Renal pelvis (tissue), 1 donor: ENCODE measurements at regions not wholly inside any gene's neighbourhood (a gene's known extent, or its start where the extent isn't known, plus 50 kb on each side); places are given as distances from the start of the nearest gene placed in this dataset.
"Not testable (repeated sequence)": the region's sequence is repeated elsewhere in the genome, so short reads cannot be mapped to it uniquely, and the experiment has no call there.

ENCODE experiments used
- DNase-seq: peaks from one replicate; pipeline ENCODE4 v3.0.0-alpha.2; 2013

- DNase-seq, result no peak
Measured at GRCh38 chr11:38718659-38719058, 2120.6 kb upstream of the RAG2 start.

GRCh38 chr11:38718049-38718448, 2120.0 kb upstream of the RAG2 start:
- DNase-seq, result no peak

- no peak for DNase-seq
Measured at GRCh38 chr11:38711110-38711509, 2113.1 kb upstream of the RAG2 start.

- no peak for DNase-seq
Measured at GRCh38 chr11:38710262-38710661, 2112.2 kb upstream of the RAG2 start.

- DNase-seq, result no peak
Measured at GRCh38 chr11:38700111-38700510, 2102.1 kb upstream of the RAG2 start.

GRCh38 chr11:38693306-38693705, 2095.3 kb upstream of the RAG2 start:
- no peak for DNase-seq

- not testable (repeated sequence) for DNase-seq
Measured at GRCh38 chr11:38690211-38690610, 2092.2 kb upstream of the RAG2 start.

GRCh38 chr11:38687008-38687407, 2089.0 kb upstream of the RAG2 start:
- no peak for DNase-seq

GRCh38 chr11:38683484-38683883, 2085.4 kb upstream of the RAG2 start:
- no peak for DNase-seq

- DNase-seq, result no peak
Measured at GRCh38 chr11:38680746-38681145, 2082.7 kb upstream of the RAG2 start.

- no peak for DNase-seq
Measured at GRCh38 chr11:38680166-38680565, 2082.1 kb upstream of the RAG2 start.

GRCh38 chr11:38672445-38672844, 2074.4 kb upstream of the RAG2 start:
- no peak for DNase-seq

- no peak for DNase-seq
Measured at GRCh38 chr11:38667359-38667758, 2069.3 kb upstream of the RAG2 start.

- no peak for DNase-seq
Measured at GRCh38 chr11:38648604-38649003, 2050.6 kb upstream of the RAG2 start.

GRCh38 chr11:38646382-38646781, 2048.3 kb upstream of the RAG2 start:
- no peak for DNase-seq

GRCh38 chr11:38640854-38641253, 2042.8 kb upstream of the RAG2 start:
- no peak for DNase-seq

GRCh38 chr11:38612701-38613100, 2014.7 kb upstream of the RAG2 start:
- DNase-seq, result no peak

- DNase-seq, result not testable (repeated sequence)
Measured at GRCh38 chr11:38601371-38601770, 2003.3 kb upstream of the RAG2 start.

- no peak for DNase-seq
Measured at GRCh38 chr11:38598418-38598817, 2000.4 kb upstream of the RAG2 start.

GRCh38 chr11:38595359-38596016, 1997.5 kb upstream of the RAG2 start:
- DNase-seq, result not testable (repeated sequence)

- no peak for DNase-seq
Measured at GRCh38 chr11:38594895-38595294, 1996.9 kb upstream of the RAG2 start.

- no peak for DNase-seq
Measured at GRCh38 chr11:38593649-38594048, 1995.6 kb upstream of the RAG2 start.

- DNase-seq, result no peak
Measured at GRCh38 chr11:38582756-38583155, 1984.7 kb upstream of the RAG2 start.

- no peak for DNase-seq
Measured at GRCh38 chr11:38582151-38582550, 1984.1 kb upstream of the RAG2 start.

GRCh38 chr11:38577769-38578168, 1979.7 kb upstream of the RAG2 start:
- no peak for DNase-seq
